ENCODE measurements at regions not wholly inside any gene's neighbourhood (a gene's known extent, or its start where the extent isn't known, plus 50 kb on each side); places are given as distances from the start of the nearest gene placed in this dataset.
"Not testable (repeated sequence)": the region's sequence is repeated elsewhere in the genome, so short reads cannot be mapped to it uniquely, and the experiment has no call there.

DNA sequence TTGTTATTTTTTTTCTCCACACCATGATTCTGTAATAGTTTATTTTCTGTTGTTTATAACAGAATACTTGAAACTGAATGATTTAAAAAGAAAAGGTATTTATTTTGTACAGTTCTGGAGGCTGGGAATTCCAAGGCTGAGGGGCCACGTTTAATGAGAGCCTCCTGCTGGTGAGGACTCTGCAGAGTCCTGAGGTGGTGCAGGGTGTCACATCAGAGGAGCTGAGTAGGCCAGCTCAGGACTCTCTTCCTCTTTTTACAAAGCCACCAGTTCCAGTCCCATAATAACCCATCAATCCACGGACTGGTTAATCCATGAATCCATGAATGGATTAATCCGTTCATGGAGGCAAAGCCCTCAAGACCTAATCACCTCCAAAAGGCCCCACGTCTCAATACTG is 71.6 kb downstream of the TFAP2A start:
- H3K4me1 ChIP-seq (ENCODE audit: control insufficient read depth, insufficient read depth, low read length) = no peaks in the 10 kb centered on the region
- 100% methylated on average over 1 of the region's 4 CpGs for WGBS (ENCODE audit: insufficient coverage, low lambda C conversion rate)
- H3K36me3 ChIP-seq (ENCODE audit: control insufficient read depth, insufficient read depth, low read length) = no peaks in the 10 kb centered on the region
- H3K27me3 ChIP-seq (ENCODE audit: control insufficient read depth, insufficient read depth, low read length) = no peaks in the 10 kb centered on the region
- DNase-seq = no peak
- H3K4me3 ChIP-seq (ENCODE audit: low read length) = no peak overlapping the region
- H3K9me3 ChIP-seq (ENCODE audit: control insufficient read depth, low read depth, low read length) = no peaks in the 10 kb centered on the region
- no peak overlapping the region for H3K27ac ChIP-seq (ENCODE audit: low read length)

DNA sequence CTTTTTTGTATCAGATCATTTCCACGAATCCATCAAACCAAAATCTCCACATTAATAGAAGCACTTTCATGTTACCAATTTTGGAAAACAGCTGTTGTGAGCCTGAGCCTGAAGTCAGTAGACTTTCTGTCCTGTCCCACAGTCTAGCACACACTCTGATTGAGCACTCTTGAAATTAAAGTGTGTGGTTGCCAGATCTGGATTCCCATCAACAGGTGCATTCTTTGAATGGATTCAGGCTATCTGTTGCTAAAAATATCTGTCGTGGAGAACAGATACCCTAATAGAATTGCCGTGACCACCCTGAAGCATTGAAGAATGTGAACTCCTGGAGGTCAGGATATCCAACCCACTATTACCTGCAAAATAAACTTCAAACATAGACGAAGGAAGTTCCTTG is 73.3 kb downstream of the TFAP2A start:
- WGBS (ENCODE audit: insufficient coverage, low lambda C conversion rate) = no CpG with 5 or more reads among the region's 4 CpGs
- no peaks in the 10 kb centered on the region for H3K36me3 ChIP-seq (ENCODE audit: control insufficient read depth, insufficient read depth, low read length)
- H3K9me3 ChIP-seq (ENCODE audit: control insufficient read depth, low read depth, low read length) = peaks cover 5% of the 10 kb centered on the region
- H3K4me3 ChIP-seq (ENCODE audit: low read length) = no peak overlapping the region
- DNase-seq = no peak
- H3K27ac ChIP-seq (ENCODE audit: low read length) = no peak overlapping the region
- H3K27me3 ChIP-seq (ENCODE audit: control insufficient read depth, insufficient read depth, low read length) = no peaks in the 10 kb centered on the region
- H3K4me1 ChIP-seq (ENCODE audit: control insufficient read depth, insufficient read depth, low read length) = no peaks in the 10 kb centered on the region

DNA sequence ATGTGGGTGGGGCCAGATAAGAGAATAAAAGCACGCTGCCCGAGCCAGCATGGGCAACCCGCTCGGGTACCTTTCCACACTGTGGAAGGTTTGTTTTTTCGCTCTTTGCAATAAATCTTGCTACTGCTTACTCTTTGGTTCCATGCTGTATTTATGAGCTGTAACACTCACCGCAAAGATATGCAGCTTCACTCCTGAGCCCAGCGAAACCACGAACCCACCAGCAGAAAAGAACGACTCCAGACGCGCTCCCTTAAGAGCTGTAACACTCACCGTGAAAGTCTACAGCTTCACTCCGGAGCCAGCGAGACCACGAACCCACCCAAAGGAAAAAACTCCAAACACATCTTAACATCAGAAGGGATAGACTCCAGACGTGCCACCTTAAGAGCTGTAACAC is 76.7 kb downstream of the TFAP2A start:
- Histone ChIP-seq H3K4me1 (ENCODE audit: control insufficient read depth, insufficient read depth, low read length) (no peaks in the 10 kb centered on the region), H3K9me3 (ENCODE audit: control insufficient read depth, low read depth, low read length) (peaks cover 5% of the 10 kb centered on the region), H3K36me3 (ENCODE audit: control insufficient read depth, insufficient read depth, low read length) (no peaks in the 10 kb centered on the region), H3K27me3 (ENCODE audit: control insufficient read depth, insufficient read depth, low read length) (no peaks in the 10 kb centered on the region), H3K27ac (ENCODE audit: low read length) (no peak overlapping the region), H3K4me3 (ENCODE audit: low read length) (no peak overlapping the region)
- WGBS (ENCODE audit: insufficient coverage, low lambda C conversion rate) = no CpG with 5 or more reads among the region's 16 CpGs
- no peak for DNase-seq

DNA sequence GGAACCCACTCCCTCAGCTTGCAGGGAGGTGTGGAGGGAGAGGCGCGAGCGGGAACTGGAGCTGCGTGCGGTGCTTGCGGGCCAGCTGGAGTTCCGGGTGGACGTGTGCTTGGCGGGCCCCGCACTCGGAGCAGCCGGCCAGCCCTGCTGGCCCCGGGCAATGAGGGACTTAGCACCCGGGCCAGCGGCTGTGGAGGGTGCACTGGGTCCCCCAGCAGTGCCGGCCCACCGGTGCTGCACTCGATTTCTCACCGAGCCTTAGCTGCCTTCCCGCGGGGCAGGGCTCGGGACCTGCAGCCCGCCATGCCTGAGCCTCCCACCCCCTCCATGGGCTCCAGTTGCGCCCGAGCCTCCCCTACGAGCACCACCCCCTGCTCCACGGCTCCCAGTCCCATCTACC is 77.5 kb downstream of the TFAP2A start:
- H3K9me3 ChIP-seq (ENCODE audit: control insufficient read depth, low read depth, low read length); H3K4me1 ChIP-seq (ENCODE audit: control insufficient read depth, insufficient read depth, low read length); H3K27me3 ChIP-seq (ENCODE audit: control insufficient read depth, insufficient read depth, low read length); DNase-seq; H3K27ac ChIP-seq (ENCODE audit: low read length); H3K4me3 ChIP-seq (ENCODE audit: low read length); H3K36me3 ChIP-seq (ENCODE audit: control insufficient read depth, insufficient read depth, low read length): not testable (repeated sequence)
- no CpG with 5 or more reads among the region's 27 CpGs for WGBS (ENCODE audit: insufficient coverage, low lambda C conversion rate)

DNA sequence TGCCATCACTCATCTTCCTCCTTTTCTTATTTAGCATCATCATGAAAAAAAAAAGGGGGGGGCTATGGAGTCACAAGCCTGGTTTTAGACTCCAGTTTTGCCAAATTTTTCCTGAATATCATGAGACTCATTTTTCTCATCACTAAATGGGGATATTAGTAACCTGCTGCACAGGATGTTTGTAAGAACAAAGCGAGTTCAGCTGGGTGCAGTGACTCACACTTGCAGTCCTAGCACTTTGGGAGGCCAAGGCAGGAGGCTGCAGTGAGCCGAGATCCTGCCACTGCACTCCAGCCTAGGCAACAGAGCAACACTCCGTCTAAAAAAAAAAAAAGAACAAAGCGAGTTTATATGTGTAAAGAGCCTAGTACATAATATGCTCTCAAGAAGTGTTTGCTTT is 82.8 kb downstream of the TFAP2A start:
- H3K36me3 ChIP-seq (ENCODE audit: control insufficient read depth, insufficient read depth, low read length) = no peaks in the 10 kb centered on the region
- WGBS (ENCODE audit: insufficient coverage, low lambda C conversion rate) = no CpG with 5 or more reads among the region's 4 CpGs
- H3K27me3 ChIP-seq (ENCODE audit: control insufficient read depth, insufficient read depth, low read length) = no peaks in the 10 kb centered on the region
- no peak for DNase-seq
- H3K9me3 ChIP-seq (ENCODE audit: control insufficient read depth, low read depth, low read length) = peaks cover under 1% of the 10 kb centered on the region
- no peak overlapping the region for H3K4me3 ChIP-seq (ENCODE audit: low read length)
- no peak overlapping the region for H3K27ac ChIP-seq (ENCODE audit: low read length)
- H3K4me1 ChIP-seq (ENCODE audit: control insufficient read depth, insufficient read depth, low read length) = no peaks in the 10 kb centered on the region

DNA sequence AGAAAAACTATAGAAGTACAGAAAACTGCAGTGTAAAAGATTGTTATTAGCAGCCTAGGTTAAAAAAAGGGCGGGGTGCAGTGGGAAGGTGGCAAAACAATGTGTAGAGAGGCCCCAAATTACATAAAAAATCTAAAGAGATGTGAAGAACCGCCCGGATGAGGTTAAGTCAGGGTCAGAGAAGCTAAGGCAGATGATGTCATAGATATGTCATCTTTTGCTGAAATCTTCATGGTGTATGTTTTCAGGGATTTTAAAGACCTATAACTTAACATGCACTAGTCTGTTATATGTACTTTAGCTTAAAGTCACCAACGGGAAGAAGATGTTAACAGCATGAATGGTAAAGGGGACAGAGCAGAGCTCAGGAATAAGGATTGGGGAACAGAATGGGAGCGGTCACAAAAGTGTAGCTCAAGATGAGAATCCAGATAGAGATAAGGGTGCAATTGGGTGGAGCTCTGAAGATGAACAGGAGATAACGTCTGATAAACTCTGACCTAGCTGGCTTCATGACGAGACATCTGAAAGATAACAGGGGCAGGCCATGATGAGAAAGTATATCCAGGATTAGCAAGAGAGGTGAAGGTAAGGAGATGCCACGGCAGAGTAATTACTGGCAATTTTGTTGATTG is 83.4 kb downstream of the TFAP2A start:
- Histone ChIP-seq H3K36me3 (ENCODE audit: control insufficient read depth, insufficient read depth, low read length) (no peaks in the 10 kb centered on the region), H3K4me1 (ENCODE audit: control insufficient read depth, insufficient read depth, low read length) (no peaks in the 10 kb centered on the region), H3K4me3 (ENCODE audit: low read length) (no peak overlapping the region), H3K27ac (ENCODE audit: low read length) (no peak overlapping the region), H3K27me3 (ENCODE audit: control insufficient read depth, insufficient read depth, low read length) (no peaks in the 10 kb centered on the region), H3K9me3 (ENCODE audit: control insufficient read depth, low read depth, low read length) (no peaks in the 10 kb centered on the region)
- WGBS (ENCODE audit: insufficient coverage, low lambda C conversion rate) = 38% methylated on average over 3 of the region's 8 CpGs
- DNase-seq = no peak

DNA sequence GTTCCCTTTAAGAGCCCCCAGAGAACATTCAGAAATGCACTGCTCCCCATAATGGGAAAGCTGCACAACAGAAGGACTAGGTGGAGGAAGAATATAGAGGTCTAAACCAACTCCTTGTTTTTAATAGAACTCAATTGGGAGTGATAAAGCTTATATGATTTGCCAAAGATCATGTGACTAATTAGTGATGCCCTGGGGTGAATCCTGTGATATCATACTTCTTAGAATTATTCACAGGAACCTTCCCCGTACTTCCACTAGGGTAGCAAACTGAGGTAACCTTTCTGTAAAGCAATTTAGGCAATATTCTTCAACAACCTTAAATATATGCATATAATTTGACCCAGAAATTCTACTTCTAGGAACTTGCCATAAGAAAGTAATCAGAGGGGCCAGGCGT is 84.4 kb downstream of the TFAP2A start:
- no peaks in the 10 kb centered on the region for H3K27me3 ChIP-seq (ENCODE audit: control insufficient read depth, insufficient read depth, low read length)
- H3K36me3 ChIP-seq (ENCODE audit: control insufficient read depth, insufficient read depth, low read length) = no peaks in the 10 kb centered on the region
- no CpG with 5 or more reads among the region's 2 CpGs for WGBS (ENCODE audit: insufficient coverage, low lambda C conversion rate)
- H3K4me1 ChIP-seq (ENCODE audit: control insufficient read depth, insufficient read depth, low read length) = no peaks in the 10 kb centered on the region
- H3K9me3 ChIP-seq (ENCODE audit: control insufficient read depth, low read depth, low read length) = no peaks in the 10 kb centered on the region
- no peak for DNase-seq
- H3K4me3 ChIP-seq (ENCODE audit: low read length) = no peak overlapping the region
- no peak overlapping the region for H3K27ac ChIP-seq (ENCODE audit: low read length)

DNA sequence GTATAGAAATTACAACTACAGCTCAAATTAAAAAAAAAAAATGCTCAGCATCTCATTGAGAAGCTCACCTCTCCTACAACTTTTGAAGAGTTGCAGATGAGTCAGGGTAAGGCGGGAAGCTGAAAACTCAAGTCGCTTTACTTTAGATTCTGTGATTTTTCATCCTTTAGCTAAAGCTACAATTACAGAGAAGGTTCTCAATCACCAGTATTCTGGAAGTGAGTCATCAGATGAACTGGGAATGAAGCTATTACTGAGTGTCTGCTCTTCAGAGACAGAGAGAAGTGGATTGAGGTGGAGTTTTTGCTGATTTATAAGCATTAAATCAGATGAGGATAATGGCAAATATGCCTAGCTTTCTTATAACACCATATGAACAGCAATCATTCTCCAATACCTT is 91.9 kb downstream of the TFAP2A start:
- no peak overlapping the region for H3K4me3 ChIP-seq (ENCODE audit: low read length)
- DNase-seq = no peak
- no peaks in the 10 kb centered on the region for H3K4me1 ChIP-seq (ENCODE audit: control insufficient read depth, insufficient read depth, low read length)
- no peaks in the 10 kb centered on the region for H3K36me3 ChIP-seq (ENCODE audit: control insufficient read depth, insufficient read depth, low read length)
- 100% methylated on average over 1 of the region's 2 CpGs for WGBS (ENCODE audit: insufficient coverage, low lambda C conversion rate)
- no peaks in the 10 kb centered on the region for H3K27me3 ChIP-seq (ENCODE audit: control insufficient read depth, insufficient read depth, low read length)
- H3K27ac ChIP-seq (ENCODE audit: low read length) = no peak overlapping the region
- H3K9me3 ChIP-seq (ENCODE audit: control insufficient read depth, low read depth, low read length) = peaks cover 6% of the 10 kb centered on the region

DNA sequence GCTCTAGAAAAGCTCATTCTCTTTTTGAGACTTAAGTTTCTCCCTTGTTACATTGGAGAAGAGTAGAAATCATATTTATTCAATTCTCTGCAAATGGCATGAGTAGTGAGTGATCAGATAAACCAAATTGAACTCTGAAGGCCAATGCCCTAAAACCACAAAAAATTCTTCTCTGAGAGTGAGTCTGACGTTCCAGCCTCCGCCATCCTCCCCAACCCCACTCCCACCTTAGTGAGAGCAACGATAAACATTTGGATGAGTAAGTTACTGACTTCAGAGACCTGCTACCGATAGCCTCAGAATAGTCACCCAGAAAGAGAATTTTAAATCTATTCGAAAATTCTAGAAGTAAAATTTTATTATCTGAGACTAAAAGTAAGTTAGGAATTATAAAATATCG is 94.6 kb downstream of the TFAP2A start:
- 100% methylated on average over 2 of the region's 6 CpGs for WGBS (ENCODE audit: insufficient coverage, low lambda C conversion rate)
- no peaks in the 10 kb centered on the region for H3K36me3 ChIP-seq (ENCODE audit: control insufficient read depth, insufficient read depth, low read length)
- no peak for DNase-seq
- H3K4me3 ChIP-seq (ENCODE audit: low read length) = no peak overlapping the region
- no peak overlapping the region for H3K27ac ChIP-seq (ENCODE audit: low read length)
- peaks cover 4% of the 10 kb centered on the region for H3K27me3 ChIP-seq (ENCODE audit: control insufficient read depth, insufficient read depth, low read length)
- peaks cover 6% of the 10 kb centered on the region for H3K9me3 ChIP-seq (ENCODE audit: control insufficient read depth, low read depth, low read length)
- H3K4me1 ChIP-seq (ENCODE audit: control insufficient read depth, insufficient read depth, low read length) = no peaks in the 10 kb centered on the region

DNA sequence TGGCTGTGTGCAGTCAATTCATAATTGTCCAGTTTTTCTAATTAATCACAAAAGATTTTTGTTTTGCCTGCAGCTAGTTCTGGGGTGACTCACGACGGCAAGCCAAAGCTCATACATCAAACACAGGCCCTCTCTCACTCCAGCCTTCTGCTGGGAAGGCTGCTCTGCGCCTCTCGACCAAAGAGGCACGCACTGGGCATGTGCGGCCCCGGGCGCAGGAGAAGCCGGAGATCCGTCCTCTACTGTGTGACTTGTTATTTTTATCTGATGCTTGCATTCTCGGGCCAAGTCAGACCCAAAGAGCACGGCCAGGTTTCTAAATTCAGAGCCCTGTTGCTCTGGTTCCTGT is 98.5 kb downstream of the TFAP2A start:
- Histone ChIP-seq H3K4me3 (ENCODE audit: low read length) (no peak overlapping the region), H3K4me1 (ENCODE audit: control insufficient read depth, insufficient read depth, low read length) (no peaks in the 10 kb centered on the region), H3K9me3 (ENCODE audit: control insufficient read depth, low read depth, low read length) (peaks cover 6% of the 10 kb centered on the region), H3K27me3 (ENCODE audit: control insufficient read depth, insufficient read depth, low read length) (peaks cover 7% of the 10 kb centered on the region), H3K36me3 (ENCODE audit: control insufficient read depth, insufficient read depth, low read length) (no peaks in the 10 kb centered on the region), H3K27ac (ENCODE audit: low read length) (no peak overlapping the region)
- DNase-seq = peak; percentile 7 to 16
- WGBS (ENCODE audit: insufficient coverage, low lambda C conversion rate) = 80% methylated on average over 1 of the region's 12 CpGs

DNA sequence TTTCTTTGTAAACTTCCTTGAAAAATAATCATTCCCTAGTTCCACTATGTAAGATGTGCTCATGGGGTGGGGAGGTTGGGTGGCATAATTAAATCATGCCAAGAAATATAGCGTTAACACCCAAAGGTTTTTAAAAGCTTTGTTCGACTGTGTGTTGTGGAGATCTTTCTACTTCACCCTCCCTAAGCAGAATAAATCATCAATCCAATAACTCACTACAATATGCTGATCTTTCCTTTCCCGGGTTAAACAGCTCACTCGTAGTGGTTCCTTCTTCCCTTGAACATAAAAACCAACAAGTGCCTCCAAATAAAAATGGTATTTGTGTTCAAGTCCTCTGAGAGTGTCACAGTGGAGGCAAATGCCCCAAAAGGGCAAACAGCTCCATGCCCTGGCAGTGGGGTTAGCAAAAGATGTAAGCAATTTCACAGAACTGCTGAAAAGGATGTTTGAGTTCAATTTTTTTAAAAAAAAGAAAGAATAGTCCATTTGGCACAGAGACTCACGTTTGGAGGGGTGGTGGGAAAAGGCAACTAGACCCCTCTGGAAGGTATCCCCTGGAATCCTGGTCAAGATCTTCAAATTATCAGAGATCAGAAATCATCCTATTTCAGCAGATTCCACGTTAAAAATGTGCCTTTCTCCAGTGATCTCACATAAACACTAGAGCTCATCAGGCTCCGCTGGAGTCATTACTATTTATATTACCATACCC is 99.1 kb downstream of the TFAP2A start:
- no peak overlapping the region for H3K4me3 ChIP-seq (ENCODE audit: low read length)
- no peaks in the 10 kb centered on the region for H3K4me1 ChIP-seq (ENCODE audit: control insufficient read depth, insufficient read depth, low read length)
- peaks cover 6% of the 10 kb centered on the region for H3K9me3 ChIP-seq (ENCODE audit: control insufficient read depth, low read depth, low read length)
- H3K27ac ChIP-seq (ENCODE audit: low read length) = no peak overlapping the region
- DNase-seq = peak in 1 of 2 donors; percentile 5
- no peaks in the 10 kb centered on the region for H3K36me3 ChIP-seq (ENCODE audit: control insufficient read depth, insufficient read depth, low read length)
- peaks cover 7% of the 10 kb centered on the region for H3K27me3 ChIP-seq (ENCODE audit: control insufficient read depth, insufficient read depth, low read length)
- 60% methylated on average over 1 of the region's 7 CpGs for WGBS (ENCODE audit: insufficient coverage, low lambda C conversion rate)
